ENCODE measurements at regions not wholly inside any gene's neighbourhood (a gene's known extent, or its start where the extent isn't known, plus 50 kb on each side); places are given as distances from the start of the nearest gene placed in this dataset.
"Not testable (repeated sequence)": the region's sequence is repeated elsewhere in the genome, so short reads cannot be mapped to it uniquely, and the experiment has no call there.

GRCh38 chr2:42998721-42999120 is 206.3 kb upstream of the HAAO start:
- DNase-seq (ENCODE audit: low spot score): no peak
- in situ Hi-C loops (cut with HindIII; ENCODE audit: low sequenced_read_pairs): no loop called here

DNA sequence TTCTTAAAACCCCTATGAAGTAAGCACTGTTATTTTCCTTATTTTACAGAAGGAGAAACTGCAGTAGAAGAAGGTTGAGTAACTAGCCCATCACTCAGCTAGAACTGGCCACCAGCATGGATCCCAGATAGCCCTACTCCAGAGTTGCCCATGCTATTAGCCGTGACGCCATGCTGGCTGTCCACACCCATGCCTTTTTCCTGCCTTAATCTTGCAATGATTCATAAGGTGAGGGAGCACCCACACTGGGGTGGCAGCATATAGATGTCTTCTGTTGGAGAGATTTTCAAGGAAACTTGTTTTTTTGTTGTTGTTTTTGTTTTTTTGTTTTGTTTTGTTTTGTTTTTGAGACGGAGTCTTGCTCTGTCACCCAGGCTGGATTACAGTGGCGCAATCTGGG is 204.1 kb upstream of the HAAO start:
- DNase-seq (ENCODE audit: low spot score): no peak
- in situ Hi-C loops (cut with HindIII; ENCODE audit: low sequenced_read_pairs): no loop called here

DNA sequence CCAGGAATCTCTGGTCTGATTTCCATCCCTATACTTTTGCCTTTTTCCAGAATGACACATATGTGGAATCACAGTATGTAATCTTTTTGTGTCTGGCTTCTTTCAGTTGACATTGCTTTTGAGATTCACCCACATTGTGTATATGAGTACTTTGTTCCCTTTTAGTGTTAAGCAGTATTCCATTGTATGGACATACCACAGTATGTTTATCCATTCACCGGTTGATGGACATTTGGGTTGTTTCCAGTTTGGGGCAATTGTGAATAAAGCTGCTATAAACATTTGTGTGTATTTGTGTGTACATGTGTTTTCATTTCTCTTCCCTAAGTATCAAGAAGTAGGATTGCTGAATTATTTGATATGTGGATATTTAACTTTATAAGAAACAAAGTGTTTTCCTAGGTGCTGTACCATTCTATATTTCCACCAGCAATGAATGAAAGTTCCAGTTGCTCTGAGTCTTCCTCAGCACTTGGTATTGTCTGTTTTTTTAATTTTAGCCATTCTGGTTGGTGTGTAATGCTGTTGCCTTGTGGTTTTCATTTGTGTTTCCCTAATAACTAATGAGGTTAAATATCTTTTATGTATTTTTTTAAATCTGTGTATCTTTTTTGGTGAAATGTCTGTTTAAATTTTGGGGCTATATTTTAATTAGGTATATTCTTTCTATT is 203.5 kb upstream of the HAAO start:
- in situ Hi-C loops (cut with HindIII; ENCODE audit: low sequenced_read_pairs): no loop called here
- no peak for DNase-seq (ENCODE audit: low spot score)

DNA sequence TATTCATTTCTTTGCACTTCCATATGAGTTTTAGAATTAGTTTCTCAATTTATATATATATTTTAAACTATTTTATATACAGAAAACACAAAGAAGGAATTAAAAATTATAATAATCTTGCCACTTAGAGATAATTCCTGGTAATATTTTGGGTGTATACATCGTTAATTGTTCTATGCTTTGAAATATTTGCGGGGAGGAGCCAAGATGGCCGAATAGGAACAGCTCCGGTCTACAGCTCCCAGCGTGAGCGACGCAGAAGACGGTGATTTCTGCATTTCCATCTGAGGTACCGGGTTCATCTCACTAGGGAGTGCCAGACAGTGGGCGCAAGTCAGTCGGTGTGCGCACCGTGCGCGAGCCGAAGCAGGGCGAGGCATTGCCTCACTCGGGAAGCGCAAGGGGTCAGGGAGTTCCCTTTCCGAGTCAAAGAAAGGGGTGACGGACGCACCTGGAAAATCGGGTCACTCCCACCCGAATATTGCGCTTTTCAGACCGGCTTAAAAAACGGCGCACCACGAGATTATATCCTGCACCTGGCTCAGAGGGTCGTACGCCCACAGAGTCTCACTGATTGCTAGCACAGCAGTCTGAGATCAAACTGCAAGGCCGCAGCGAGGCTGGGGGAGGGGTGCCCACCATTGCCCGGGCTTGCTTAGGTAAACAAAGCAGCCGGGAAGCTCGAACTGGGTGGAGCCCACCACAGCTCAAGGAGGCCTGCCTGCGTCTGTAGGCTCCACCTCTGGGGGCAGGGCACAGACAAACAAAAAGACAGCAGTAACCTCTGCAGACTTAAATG is 197.1 kb upstream of the HAAO start:
- in situ Hi-C loops (cut with HindIII; ENCODE audit: low sequenced_read_pairs); DNase-seq (ENCODE audit: low spot score): not testable (repeated sequence)

DNA sequence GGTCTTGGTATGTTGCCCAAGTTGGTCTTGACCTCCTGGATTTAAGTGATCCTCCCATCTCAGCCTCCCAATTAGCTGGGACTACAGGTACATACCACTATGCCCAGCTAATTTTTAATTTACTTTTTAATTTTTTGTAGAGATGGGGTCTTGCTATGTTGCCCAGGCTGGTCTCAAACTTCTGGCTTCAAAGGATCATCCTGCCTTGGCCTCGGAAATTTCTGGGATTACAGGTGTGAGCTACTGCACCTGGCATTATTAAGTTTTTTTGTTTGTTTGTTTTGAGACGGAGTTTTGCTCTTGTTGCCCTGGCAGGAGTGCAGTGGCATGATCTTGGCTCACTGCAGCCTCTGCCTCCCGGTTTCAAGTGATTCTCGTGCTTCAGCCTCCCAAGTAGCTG is 195.7 kb upstream of the HAAO start:
- DNase-seq (ENCODE audit: low spot score); in situ Hi-C loops (cut with HindIII; ENCODE audit: low sequenced_read_pairs): not testable (repeated sequence)

DNA sequence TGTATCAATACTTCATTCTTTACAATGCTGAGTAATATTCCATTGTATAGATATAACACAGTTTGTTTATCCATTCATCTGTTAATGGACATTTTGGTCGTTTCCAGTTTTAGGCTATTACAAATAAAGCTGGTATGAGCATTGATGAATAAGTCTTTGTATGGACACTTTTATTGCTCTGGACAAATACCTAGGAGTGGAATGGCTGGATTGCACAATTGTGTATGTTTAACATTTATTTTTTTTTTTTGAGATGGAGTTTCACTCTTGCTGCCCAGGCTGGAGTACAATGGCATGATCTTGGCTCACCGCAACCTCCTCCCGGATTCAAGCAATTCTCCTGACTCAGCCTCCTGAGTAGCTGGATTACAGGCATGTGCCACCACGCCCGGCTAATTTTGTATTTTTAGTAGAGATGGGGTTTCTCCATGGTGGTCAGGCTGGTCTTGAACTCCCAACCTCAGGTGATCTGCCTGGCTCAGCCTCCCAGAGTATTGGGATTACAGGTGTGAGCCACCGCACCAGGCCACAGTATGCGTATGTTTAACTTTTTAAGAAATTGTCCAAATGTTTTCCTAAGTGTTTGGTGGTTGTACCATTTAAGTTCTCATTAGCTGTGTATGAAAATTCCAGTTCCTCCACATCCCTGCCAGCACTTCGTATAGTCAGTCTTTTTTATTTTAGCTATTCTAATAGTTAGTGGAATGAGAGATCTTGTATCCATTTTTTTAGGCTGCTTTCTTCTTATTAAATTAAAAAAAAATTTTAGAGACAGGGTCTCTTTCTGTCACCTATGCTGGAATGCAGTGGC is 194.9 kb upstream of the HAAO start:
- DNase-seq (ENCODE audit: low spot score): no peak
- in situ Hi-C loops (cut with HindIII; ENCODE audit: low sequenced_read_pairs): no loop called here

- no peak for DNase-seq (ENCODE audit: low spot score)
- in situ Hi-C loops (cut with HindIII; ENCODE audit: low sequenced_read_pairs): no loop called here
Measured at GRCh38 chr2:42984617-42985016, 192.2 kb upstream of the HAAO start.

- in situ Hi-C loops (cut with HindIII; ENCODE audit: low sequenced_read_pairs): no loop called here
- DNase-seq (ENCODE audit: low spot score): no peak
Measured at GRCh38 chr2:42984081-42984480, 191.7 kb upstream of the HAAO start.

DNA sequence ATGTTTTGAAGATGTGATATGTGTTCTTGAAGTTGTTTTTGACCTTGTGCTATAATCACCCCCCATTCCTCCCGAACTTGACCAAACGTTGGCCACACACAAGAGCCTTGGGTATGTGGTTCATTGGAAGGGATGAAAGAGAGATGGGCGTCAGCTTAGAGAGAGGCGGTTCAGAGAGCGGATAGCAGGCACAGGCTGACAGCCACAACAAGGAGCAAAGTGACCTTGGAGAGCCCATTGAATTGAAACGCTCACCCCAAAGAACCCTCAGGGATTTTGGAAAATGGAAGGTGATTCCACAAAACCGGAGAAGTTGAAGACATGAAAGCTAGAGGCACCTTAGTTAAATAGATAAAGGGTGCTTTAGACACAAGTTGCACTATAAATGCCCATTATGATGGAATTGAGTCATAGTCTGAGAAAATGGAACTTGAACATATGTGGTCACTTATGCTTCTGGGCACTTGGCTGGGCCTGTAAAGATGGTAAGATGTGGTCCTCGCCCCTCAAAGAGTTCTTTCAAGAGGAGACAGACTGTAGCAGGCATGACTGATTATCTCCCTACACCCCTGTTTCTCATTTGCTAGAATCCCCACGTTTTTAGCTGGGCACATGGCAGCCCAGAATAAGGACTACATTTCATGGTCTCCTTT is 188.5 kb upstream of the HAAO start:
- no peak for DNase-seq (ENCODE audit: low spot score)
- in situ Hi-C loops (cut with HindIII; ENCODE audit: low sequenced_read_pairs): no loop called here

DNA sequence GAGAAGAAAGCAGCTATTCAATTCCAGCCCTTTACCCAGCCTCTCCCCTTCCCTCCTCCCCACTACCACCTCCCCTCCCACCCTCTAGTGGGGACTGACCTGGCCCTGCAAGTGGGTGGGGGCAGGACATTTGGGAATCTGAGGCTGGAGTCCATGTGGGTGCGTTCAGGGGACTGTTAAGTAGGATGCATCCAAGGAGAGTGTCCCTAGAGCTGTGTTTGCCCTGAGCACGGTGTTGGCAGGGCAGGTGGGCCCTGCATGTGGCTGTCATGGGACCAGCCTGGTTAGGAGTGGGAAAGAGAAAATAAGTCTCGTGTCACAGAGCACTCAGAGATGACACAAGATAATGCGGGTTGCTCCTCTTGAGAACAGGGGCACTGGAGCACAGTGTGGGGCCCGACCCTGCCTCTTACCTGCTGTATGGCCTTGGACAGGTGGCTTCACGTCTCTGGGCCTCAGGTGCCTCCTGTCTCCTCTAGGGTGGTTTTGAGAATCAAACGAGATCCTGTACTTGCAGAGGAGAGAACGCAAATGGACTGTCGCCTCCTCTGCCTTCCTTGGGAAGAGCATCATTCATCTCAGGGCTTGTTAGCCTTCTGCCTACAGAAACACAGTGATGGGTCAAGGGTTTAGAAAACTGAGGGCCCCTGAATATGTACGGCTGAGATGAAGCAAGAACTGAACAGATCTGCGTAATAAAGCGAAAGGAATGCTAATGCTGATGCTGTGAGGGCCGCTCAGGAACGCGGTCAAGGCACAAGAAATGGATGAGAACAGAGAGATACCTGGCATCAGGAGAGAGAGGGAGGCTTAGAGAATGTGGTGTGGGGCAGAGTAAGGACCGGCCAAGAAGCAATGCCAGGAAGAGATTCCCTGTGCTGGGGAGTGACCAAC is 187.7 kb upstream of the HAAO start:
- in situ Hi-C loops (cut with HindIII; ENCODE audit: low sequenced_read_pairs): no loop called here

GRCh38 chr2:42979416-42979869 is 187.1 kb upstream of the HAAO start:
- DNase-seq (ENCODE audit: low spot score): no peak
- in situ Hi-C loops (cut with HindIII; ENCODE audit: low sequenced_read_pairs): no loop called here

More for the DNA sequence above, 187.7 kb upstream of the HAAO start:
- no peak for DNase-seq (ENCODE audit: low spot score)

- in situ Hi-C loops (cut with HindIII; ENCODE audit: low sequenced_read_pairs): no loop called here
- no peak for DNase-seq (ENCODE audit: low spot score)
Measured at GRCh38 chr2:42978887-42979415, 186.6 kb upstream of the HAAO start.

DNA sequence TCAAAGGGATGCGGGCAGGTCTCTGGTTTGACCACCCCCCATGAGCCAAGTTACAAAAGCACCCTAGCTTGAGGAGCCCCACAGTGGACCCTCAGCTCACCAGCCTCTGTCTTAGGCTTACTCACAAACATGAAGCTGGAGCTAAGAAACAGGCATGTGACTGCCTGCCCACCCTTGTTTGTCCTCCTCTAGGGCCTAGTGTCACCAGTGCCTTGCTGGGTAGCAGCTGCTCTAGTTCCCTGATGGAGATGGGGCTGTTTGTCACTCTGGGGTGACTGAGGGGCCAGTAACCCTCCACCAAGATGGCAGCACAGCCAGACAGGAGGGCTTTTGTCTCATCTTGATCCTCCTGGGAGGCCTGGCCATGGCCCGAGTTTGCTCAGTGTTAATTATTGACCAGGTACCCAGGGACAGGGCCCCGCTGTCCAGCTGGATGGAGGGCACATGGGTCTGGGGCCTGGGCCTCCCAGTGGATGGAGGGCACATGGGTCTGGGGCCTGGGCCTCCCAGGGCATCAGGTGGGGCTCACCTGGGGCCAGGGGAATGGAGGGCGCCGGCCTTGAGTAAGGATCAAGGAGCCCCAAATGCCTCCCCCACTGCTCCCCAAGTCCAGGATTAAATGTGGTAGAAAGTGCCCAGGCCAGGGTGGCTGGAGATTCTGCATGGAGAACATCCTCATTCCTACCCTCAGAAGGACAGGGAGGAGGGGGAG is 185.9 kb upstream of the HAAO start:
- DNase-seq (ENCODE audit: low spot score): no peak
- in situ Hi-C loops (cut with HindIII; ENCODE audit: low sequenced_read_pairs): no loop called here

- DNase-seq (ENCODE audit: low spot score): no peak
- in situ Hi-C loops (cut with HindIII; ENCODE audit: low sequenced_read_pairs): no loop called here
Measured at GRCh38 chr2:42977270-42978174, 185.1 kb upstream of the HAAO start.

DNA sequence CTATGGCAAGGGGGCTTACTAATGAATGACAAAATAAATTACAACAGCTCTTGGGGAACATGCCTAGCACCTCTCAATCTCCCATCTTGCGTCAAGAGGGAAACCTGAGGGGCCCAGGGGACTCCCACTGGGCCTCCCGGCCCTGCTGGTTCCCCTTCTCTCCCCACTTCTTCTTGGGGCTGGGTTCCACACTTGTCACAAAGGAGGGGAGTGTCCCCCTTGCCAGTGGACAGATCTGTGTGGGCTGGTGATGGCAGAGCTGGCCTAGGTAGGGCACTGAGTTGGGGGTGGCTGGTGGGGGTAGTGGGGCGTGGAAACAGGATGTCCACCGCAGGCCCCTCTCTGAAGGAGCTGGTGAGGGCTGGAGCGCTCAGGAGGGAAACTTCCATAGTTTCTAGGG is 184.0 kb upstream of the HAAO start:
- in situ Hi-C loops (cut with HindIII; ENCODE audit: low sequenced_read_pairs): no loop called here

GRCh38 chr2:42974721-42975717 is 182.6 kb upstream of the HAAO start:
- DNase-seq (ENCODE audit: low spot score): peak; percentile 37
- in situ Hi-C loops (cut with HindIII; ENCODE audit: low sequenced_read_pairs): no loop called here

More for the DNA sequence above, 184.0 kb upstream of the HAAO start:
- DNase-seq (ENCODE audit: low spot score): no peak
